Keratinocyte (primary cell): ENCODE measurements at regions not wholly inside any gene's neighbourhood (a gene's known extent, or its start where the extent isn't known, plus 50 kb on each side); places are given as distances from the start of the nearest gene placed in this dataset.

Experiments used
- DNase-seq: peaks from one replicate; pipeline ENCODE4 v3.0.0-alpha.2; 2011; ENCODE audit warnings: low read depth, missing footprints, low spot score
- FAIRE-seq: peaks from 2 replicates; lab custom pipeline; 2011; peaks lifted over from hg19 to GRCh38; lab: Jason Lieb, UNC
- H2AFZ ChIP-seq: 2 replicates; pipeline ENCODE4 v1.6.0; 2012; ENCODE audit warnings: low read length, control low read depth, inconsistent platforms; ENCODE audit not compliant: control insufficient read depth
- H3K27ac ChIP-seq: 2 replicates; pipeline ENCODE4 v1.5.1; 2011; ENCODE audit warnings: low read length; ENCODE audit not compliant: control insufficient read depth, insufficient read depth
- H3K27me3 ChIP-seq: 3 replicates; pipeline ENCODE4 v1.6.0; 2011; ENCODE audit warnings: low read length; ENCODE audit not compliant: control insufficient read depth, insufficient read depth; ENCODE audit errors: extremely low read depth
- H3K36me3 ChIP-seq, 2 experiments: 2 replicates in 1 of 2; 3 replicates in 1 of 2; pipeline ENCODE4 v1.5.1; 2011; ENCODE audit warnings: low read length in 2 of 2, mild to moderate bottlenecking in 1 of 2; ENCODE audit not compliant: control insufficient read depth in 2 of 2, insufficient read depth in 2 of 2; ENCODE audit errors: extremely low read depth in 1 of 2
- H3K4me1 ChIP-seq: 3 replicates; pipeline ENCODE4 v1.5.1; 2011; ENCODE audit warnings: low read length; ENCODE audit not compliant: control insufficient read depth, insufficient read depth; ENCODE audit errors: extremely low read depth
- H3K4me2 ChIP-seq: 3 replicates; pipeline ENCODE4 v1.6.0; 2011; ENCODE audit warnings: low read depth, low read length; ENCODE audit not compliant: control insufficient read depth, insufficient read depth; ENCODE audit errors: extremely low read depth
- H3K4me3 ChIP-seq, 3 experiments: fragments of 200-600 bp in 1 of 3; sonication (generic) in 1 of 3; 2 replicates in 2 of 3; 3 replicates in 1 of 3; pipeline ENCODE4 v1.5.1; 2011 to 2016; ENCODE audit warnings: low read length in 3 of 3, mild to moderate bottlenecking in 3 of 3, control low read depth in 2 of 3, inconsistent platforms in 1 of 3, low read depth in 1 of 3, mixed read lengths in 1 of 3, mixed run types in 1 of 3, moderate library complexity in 1 of 3; ENCODE audit not compliant: control insufficient read depth in 2 of 3, insufficient read depth in 2 of 3; ENCODE audit errors: extremely low read depth in 1 of 3
- H3K79me2 ChIP-seq: 2 replicates; pipeline ENCODE4 v1.6.0; 2012; ENCODE audit warnings: low read length; ENCODE audit not compliant: control insufficient read depth, insufficient read depth
- H3K9ac ChIP-seq: 3 replicates; pipeline ENCODE4 v1.6.0; 2011; ENCODE audit warnings: low read length; ENCODE audit not compliant: control insufficient read depth, insufficient read depth; ENCODE audit errors: extremely low read depth
- H3K9me1 ChIP-seq: 3 replicates; pipeline ENCODE4 v1.6.0; 2011; ENCODE audit warnings: low read length; ENCODE audit not compliant: control insufficient read depth, insufficient read depth; ENCODE audit errors: extremely low read depth
- H3K9me3 ChIP-seq: 2 replicates; pipeline ENCODE4 v1.5.1; 2012; ENCODE audit warnings: low read depth, low read length; ENCODE audit not compliant: control insufficient read depth
- H4K20me1 ChIP-seq: 3 replicates; pipeline ENCODE4 v1.6.0; 2011; ENCODE audit warnings: low read length; ENCODE audit not compliant: control insufficient read depth, insufficient read depth; ENCODE audit errors: extremely low read depth
- EZH2 ChIP-seq: IDR thresholded peaks from one replicate; pipeline ENCODE4 v1.6.1; 2012; ENCODE audit warnings: inconsistent platforms, mild to moderate bottlenecking, low read length, moderate library complexity
- dilution Hi-C: fragments of 300-500 bp; cut with MboI; formaldehyde crosslinking; loops from one replicate; pipeline ENCODE4 v1.7.0; 2020; ENCODE audit warnings: low sequenced_read_pairs; ENCODE audit not compliant: extremely low pct_ligation_motif_present
- TF ChIP-seq, protein P1 (sequence below), 3 experiments: IDR thresholded peaks in 1 of 3; conservative IDR thresholded peaks in 1 of 3; optimal IDR thresholded peaks in 1 of 3; 2 replicates in 2 of 3; 3 replicates in 1 of 3; pipeline versions ENCODE3 to v1.5.1; 2011; ENCODE audit warnings: low read length in 3 of 3, mild to moderate bottlenecking in 3 of 3, moderate library complexity in 2 of 3, control low read depth in 1 of 3, inconsistent platforms in 1 of 3; ENCODE audit not compliant: insufficient read depth in 2 of 3; ENCODE audit errors: extremely low read depth in 1 of 3

DNA sequence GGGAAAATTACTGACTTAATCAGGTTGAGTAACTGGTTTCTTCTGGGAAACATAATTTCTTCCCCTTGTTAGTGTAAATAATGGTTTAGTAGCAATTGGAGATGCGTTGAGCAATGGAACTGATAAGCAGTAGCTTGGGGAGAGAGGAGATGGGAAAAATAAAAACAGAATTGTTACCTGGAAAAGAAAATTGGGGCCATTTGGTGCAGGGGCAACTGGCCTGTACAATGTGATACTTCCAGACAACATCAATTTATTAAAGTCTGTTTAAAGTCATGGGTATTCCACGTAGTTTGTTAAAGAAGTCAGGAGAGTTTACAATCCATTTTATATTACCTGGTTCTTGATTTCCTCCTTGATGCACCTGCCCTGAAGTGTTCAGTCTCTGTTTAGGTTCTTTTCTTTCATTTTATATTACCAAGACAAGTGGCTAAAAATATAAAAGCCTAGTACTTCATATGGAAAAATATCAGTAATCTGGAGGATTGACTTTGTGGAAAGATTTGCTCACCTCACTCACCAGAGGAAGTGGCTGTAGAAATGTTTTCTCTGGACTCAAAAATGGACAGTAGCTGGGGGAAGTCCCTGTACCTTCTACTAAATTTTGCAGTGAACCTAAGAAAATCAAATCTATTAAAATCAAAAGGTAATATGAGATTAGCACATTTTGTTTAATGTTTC is 161.0 kb downstream of the DDX1 start:
- Histone ChIP-seq H3K36me3 (no peaks in the 10 kb centered on the region), H3K4me1 (no peaks in the 10 kb centered on the region), H3K9ac (no peak overlapping the region), H3K27ac (no peak overlapping the region), H3K9me3 (no peaks in the 10 kb centered on the region), H3K4me3 (no peak overlapping the region), H4K20me1 (no peaks in the 10 kb centered on the region), H3K27me3 (no peaks in the 10 kb centered on the region), H3K9me1 (no peaks in the 10 kb centered on the region), H2AFZ (no peak overlapping the region), H3K4me2 (no peak overlapping the region), H3K79me2 (no peaks in the 10 kb centered on the region)
- no peak for TF ChIP-seq EZH2
- TF ChIP-seq, protein P1, sequence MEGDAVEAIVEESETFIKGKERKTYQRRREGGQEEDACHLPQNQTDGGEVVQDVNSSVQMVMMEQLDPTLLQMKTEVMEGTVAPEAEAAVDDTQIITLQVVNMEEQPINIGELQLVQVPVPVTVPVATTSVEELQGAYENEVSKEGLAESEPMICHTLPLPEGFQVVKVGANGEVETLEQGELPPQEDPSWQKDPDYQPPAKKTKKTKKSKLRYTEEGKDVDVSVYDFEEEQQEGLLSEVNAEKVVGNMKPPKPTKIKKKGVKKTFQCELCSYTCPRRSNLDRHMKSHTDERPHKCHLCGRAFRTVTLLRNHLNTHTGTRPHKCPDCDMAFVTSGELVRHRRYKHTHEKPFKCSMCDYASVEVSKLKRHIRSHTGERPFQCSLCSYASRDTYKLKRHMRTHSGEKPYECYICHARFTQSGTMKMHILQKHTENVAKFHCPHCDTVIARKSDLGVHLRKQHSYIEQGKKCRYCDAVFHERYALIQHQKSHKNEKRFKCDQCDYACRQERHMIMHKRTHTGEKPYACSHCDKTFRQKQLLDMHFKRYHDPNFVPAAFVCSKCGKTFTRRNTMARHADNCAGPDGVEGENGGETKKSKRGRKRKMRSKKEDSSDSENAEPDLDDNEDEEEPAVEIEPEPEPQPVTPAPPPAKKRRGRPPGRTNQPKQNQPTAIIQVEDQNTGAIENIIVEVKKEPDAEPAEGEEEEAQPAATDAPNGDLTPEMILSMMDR (optimal IDR thresholded peaks at IDR 0.05 in 1 of 3, IDR thresholded peaks at IDR 0.05 in 1 of 3, conservative IDR thresholded peaks at IDR 0.05 in 1 of 3; ENCODE audit: extremely low read depth in 1 of 3, insufficient read depth in 2 of 3, low read length in 3 of 3): no peak
- FAIRE-seq (no peak), DNase-seq (no peak)
- dilution Hi-C loops: no loop called here

GRCh38 chr2:15753233-15753798 is 161.6 kb downstream of the DDX1 start:
- H3K4me1 ChIP-seq: no peaks in the 10 kb centered on the region
- no peak overlapping the region for H2AFZ ChIP-seq
- no peak overlapping the region for H3K4me3 ChIP-seq
- H3K9ac ChIP-seq: no peak overlapping the region
- H3K36me3 ChIP-seq: no peaks in the 10 kb centered on the region
- no peak for DNase-seq
- dilution Hi-C loops: no loop called here
- no peaks in the 10 kb centered on the region for H3K79me2 ChIP-seq
- FAIRE-seq: no peak
- H3K27me3 ChIP-seq: no peaks in the 10 kb centered on the region
- H4K20me1 ChIP-seq: no peaks in the 10 kb centered on the region
- H3K4me2 ChIP-seq: no peak overlapping the region
- no peaks in the 10 kb centered on the region for H3K9me3 ChIP-seq
- no peak overlapping the region for H3K27ac ChIP-seq
- no peak for TF ChIP-seq EZH2
- no peaks in the 10 kb centered on the region for H3K9me1 ChIP-seq
